Putamen (tissue), 1 donor: ENCODE measurements at regions not wholly inside any gene's neighbourhood (a gene's known extent, or its start where the extent isn't known, plus 50 kb on each side); places are given as distances from the start of the nearest gene placed in this dataset.
A peak's percentile ranks its signal among the peaks of the same experiment; 100 is the strongest.
"Not testable (repeated sequence)": the region's sequence is repeated elsewhere in the genome, so short reads cannot be mapped to it uniquely, and the experiment has no call there.

Experiments
- DNase-seq: peaks from one replicate; pipeline ENCODE4 v3.0.0-alpha.2; 2016; ENCODE audit warnings: low spot score

DNA sequence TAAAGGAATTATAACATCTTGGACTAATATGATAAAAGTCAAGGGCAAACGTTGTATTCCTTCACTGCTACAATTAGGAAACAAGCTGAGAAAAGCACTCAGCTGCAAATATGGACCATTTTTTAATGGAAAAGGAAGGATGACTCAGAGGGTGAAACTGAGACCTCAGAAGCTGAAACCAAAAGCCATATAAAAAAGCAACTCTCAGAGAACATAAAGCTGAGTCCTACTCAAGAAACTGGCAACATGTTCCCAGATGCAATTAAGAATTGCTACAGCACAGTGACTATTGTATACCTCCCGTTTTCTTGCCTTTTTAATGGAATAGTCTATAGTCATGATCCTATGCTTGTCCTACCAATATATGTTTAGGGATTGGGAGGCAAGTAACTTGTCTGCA is 1106.4 kb upstream of the INTU start:
- DNase-seq = no peak

DNA sequence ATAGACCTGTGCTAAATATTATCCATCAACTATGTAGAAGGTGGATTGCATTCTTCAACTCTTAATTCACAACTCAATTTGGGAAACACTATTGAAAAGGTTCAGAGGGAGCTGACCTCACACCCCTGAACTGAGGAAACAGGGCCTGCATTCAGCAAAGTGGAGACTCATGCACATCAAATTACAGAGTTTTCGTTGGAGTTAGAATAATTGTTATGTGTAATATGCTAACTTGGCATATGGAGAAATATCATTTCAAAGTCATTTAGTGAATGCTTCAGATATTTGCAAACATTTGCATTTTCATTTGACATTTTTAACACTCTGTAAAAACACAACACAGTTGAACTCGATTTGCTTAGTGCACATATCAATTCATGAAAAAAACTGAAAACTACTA is 1102.8 kb upstream of the INTU start:
- no peak for DNase-seq

DNA sequence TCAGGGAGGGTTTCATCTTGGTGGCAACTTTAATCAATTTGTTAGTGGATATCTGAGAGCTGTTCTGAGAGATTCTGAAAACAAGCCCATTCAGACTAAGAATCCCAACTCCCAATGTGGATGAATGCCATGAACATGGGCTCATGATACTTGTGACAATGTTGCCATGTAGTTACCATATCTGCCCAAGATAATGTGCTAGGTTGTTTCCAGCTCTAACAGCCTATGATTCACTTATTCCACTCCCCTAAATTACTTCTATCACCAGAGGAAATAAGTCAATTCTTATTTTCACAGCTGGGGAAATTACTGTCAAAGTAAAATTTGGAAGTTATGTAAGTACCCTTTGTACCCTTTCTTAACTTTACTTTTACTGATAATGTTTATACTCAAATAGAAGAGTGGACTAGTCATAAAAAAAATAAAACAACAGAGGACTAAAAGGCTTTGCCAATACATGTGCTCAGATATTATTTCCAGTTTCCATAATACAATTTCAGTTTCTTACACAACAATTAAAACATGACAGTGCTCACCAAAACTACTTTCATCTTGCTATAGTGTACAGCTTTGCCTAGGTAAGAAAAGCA is 1101.7 kb upstream of the INTU start:
- no peak for DNase-seq

DNA sequence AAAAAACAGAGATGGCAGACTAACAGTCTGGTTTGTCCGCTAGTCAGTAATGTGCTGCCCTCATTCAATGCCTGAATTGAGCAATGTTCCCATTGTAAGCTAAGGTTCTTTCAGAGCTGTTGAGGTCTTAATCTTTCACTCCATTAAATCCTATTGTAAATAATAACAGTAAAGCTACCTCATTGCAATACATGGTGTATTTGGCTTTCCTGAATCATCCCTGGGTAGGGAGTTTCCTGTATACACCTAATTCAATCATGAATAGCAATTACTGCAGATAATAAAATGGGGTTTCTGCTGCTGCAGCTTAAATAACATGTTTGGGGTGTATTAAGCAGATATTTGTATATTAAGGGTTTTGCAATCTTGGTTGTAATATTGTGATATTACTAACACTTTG is 1100.2 kb upstream of the INTU start:
- no peak for DNase-seq

DNA sequence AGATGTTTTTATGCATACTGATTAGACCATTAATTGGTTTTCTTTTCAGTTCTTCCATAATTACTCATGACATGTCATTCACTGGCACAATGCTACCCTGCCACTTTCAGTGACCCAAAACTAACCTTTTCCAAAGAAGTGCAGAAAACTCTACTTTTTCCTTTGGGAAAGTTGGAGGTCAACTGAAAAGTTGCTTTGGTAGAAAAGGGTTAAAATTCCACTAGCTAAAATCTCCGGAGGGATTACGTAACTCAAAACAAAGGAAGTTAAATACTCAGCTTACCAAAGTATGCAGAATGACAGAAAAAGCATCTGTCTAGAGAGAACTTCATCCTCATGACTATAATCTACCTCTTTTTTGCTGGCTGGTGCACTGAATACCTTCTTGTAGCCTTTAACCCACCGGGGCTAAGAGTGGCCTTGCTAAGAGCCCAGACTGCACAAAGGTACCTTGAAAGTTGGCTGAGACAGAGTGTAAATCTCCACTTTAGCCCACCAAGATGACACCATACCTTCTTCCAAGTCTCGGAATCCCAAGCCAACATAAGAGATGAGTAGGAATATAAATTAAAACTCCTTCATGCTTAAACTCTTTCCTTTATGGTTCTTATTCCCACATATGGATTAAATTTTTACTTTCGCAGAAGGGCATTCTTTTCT is 1099.5 kb upstream of the INTU start:
- DNase-seq = no peak

DNA sequence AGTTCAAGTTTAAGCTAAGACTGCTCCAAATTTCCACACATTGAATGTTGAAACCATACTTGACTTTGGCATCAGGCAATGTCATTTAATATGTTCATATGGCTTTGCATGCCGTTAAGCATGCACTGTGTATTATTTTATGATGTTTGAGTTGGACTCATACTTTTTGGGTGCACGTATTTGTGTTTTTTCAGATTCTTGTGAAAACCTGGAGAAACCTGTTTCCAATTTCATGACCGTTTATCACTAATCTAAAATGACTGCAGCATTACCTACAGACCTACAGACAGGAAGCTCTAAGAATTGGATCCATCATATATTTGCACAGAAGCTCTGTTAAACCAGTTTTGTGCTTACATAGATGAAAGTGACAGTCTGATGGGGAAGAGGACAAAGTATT is 1093.0 kb upstream of the INTU start:
- DNase-seq = no peak

DNA sequence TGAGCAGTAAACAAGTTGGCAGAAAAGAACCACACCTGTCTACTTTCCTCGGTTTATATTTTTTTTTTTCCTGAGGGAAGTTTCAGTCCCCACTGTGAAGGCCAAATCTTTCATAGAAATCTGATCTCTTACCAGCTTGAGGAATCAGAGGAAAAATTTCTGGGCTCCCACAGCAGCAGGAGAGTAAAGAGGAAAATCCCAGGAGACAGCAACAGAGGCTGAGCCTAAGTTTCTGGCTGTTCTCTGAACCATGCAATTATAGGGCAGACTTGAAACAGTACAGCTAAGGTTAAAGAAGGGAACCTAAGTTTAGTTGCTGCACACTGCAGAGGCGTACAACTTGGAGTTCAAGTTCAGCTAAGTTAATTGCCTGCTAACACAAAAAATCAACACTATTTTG is 1090.9 kb upstream of the INTU start:
- DNase-seq = no peak

DNA sequence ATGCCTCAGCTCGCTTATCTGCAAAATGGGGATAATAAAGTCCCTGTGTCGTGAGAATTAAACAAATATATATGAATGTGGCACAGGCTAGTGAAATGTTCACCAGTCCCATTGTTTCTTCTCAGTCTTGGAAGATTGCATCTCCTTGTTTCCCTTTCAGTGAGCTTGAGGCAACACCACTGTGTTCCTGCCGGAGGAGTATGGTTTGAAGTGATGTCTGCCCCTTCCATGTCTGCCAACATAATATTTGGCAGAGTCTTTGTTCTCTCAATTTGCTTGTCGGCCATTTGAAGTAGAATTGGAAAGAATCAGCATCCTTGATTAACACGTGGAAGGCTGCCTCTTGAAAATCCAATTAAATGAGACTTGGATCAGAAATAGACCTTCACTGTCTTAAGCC is 1088.5 kb upstream of the INTU start:
- no peak for DNase-seq

DNA sequence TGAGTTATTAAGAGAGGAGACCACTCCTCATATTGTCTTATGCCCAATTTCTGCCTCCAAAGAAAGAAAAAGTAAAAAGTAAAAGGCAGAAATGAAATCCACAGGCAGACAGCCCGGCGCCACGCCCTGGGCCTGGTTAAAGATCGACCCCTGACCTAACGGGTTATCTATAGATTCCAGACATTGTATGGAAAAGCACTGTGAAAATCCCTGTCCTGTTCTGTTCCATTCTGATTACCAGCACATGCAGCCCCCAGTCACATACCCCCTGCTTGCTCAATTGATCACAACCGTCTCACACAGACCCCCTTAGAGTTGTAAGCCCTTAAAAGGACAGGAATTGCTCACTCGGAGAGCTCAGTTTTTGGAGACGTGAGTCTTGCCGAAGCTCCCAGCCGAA is 1086.6 kb upstream of the INTU start:
- not testable (repeated sequence) for DNase-seq

DNA sequence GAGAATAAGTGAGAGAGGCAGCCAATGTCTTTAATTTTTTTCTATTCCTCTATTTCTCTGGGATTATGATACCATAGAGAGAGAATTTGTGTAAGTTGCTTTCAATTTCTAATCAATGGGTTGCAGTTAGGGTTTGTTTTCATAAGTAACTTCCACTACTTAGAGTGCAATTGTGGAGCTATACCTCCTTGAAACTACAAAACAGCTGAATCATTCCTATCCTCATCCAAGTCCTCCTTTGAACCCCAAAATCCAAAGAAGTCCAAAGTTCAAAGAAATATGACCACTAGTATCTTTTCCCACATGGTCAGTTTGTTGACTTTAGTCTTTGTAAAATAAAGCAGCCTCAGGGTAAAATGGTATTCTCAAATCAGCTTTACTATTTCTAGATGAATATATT is 1085.4 kb upstream of the INTU start:
- DNase-seq = no peak

DNA sequence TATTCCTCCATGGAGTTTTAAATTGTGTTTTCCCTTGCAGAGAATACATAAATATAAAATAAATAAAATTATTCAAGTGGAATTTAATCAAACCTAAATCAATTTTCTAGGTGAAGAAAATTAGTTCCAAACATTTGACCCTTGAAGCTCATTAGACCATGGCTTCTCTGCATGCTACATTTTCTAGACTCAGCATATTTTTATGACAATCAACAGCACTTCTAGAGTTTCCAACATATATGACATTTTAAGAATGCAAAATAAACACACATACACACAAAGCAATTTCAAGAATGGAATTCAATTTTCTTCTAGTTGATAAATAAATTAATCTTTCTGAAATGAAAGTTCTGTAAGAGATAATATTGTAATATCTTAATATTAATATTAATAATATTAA is 1083.9 kb upstream of the INTU start:
- no peak for DNase-seq

DNA sequence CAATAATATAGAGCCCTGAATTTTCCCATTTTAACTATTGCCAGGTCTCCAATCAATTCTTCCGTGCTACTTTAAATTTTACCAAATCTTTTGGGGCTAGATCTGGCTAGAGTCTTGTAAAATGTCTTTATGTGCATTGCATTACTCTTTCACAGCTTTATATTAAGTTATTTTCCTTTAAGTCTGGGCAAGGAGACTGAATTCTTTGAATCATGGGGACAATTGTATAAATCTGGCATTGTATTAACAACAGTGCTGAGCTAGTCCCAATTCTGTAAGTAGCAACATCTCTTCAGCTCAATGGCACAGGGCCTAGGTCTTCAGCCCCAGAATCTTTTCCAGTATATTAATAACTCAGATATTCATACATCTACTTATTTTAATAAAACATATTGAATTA is 1080.4 kb upstream of the INTU start:
- no peak for DNase-seq

DNA sequence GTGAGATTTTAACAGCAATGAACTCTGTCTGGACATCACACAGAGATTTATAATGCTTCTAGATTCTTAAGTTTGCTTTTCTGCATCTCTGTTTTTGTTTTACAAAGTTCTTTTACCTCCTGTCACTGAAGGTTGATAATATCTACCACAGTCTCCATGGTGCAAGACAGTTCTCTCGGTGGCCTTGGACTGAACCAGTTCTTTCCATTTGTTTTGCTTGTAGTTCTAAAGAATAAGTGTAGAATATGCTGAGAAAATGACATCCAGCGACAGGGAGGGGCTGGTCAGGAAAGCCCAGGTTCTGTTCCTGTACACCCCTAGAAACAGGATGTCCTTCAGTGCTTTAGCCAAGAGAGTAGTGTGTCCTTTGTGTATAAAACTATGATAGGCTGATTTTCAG is 1079.5 kb upstream of the INTU start:
- no peak for DNase-seq

DNA sequence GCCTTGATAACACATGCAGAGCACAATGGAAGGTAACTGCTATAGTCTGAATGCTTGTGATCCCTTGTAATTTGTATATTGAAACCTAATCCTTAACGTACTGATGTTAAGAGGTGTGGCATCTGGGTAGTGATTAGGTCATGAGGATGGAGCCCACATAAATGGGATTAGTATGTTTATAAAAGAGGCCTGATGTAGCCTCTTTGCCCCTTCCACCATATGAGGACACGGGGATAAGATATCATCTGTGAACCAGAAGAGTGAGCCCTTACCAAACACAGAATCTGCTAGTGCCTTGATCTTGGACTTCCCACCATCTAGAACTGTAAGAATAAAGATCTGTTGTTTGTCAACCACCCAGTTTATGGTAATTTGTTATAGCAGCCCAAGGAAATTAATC is 1074.2 kb upstream of the INTU start:
- DNase-seq = no peak

DNA sequence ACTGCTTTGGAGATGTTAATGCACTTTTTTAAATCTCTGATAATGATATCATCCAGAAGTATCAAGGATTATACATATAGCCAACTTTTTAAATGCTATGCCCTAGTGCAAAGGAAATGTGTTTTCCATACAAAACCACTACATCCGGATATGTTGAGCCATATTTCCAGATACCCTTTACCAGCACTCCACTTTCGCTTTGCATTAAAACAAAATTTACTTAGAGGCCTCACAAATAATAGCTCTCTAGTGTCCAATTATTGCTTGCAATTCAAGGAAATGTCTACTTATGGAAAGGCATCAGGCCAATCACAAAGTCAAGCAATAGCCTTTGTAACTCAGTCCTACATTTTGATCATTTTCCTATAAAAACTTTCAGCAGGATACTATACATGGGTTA is 1072.8 kb upstream of the INTU start:
- no peak for DNase-seq

DNA sequence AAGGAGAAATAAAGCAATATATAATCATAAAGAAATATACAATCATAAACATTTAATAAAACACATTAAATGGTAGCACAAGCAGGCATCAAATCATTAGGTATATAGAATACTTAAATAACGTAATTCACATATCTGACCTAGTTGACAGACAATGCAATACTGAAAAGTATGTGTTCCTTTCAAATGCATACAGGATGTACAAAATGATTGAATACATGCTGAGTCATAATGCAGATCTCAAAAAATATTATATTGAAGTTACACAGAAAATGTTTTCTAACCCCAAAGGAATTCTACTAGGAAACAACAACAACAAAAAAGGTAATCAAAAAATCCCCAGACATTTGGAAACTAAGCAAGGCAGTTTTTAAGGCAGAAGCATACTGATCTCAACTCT is 1072.0 kb upstream of the INTU start:
- no peak for DNase-seq

DNA sequence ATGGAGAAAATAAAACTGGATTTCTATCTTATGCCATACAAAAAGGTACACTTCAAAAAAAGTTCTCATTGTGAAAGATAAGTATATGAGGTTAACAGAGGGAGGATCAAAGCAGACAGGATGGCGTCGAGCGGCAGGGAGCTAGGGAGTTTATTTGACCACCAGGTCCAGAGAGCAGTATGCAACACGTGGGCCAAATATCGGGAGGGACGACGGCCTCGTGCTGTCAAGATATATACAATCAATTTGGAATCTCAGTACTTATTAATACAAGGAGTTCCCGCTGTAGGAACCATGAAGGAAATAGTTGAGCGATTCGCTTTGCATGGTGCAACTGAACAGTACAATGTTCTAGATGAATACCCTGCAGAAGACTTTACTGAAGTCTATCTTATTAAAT is 1069.4 kb upstream of the INTU start:
- DNase-seq = no peak

DNA sequence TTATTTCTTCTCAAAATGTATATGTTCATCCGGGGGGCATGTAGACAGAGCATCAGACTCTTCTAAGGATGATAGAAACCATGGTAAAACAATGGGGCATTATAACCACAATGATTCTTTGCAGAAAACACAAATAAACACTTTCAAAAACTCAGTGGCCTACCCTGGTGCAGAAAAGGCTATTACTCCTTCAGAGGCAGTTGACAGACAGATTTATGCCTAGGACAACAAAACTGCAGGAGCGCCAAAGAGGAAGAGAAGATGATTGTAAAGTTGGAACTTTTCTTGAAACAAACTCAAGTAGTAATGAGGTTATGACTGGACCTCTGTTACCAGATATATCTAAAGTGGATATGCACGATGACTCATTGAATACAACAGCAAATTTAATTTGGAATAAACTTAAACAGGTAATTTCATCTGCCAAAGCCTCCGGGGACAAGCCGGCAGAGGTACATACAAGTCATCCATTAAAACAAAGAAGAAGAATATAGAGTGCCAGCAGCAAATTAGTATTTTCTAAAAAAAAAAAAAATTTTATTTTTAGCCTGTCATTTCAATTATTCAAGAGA is 1068.4 kb upstream of the INTU start:
- DNase-seq = no peak

DNA sequence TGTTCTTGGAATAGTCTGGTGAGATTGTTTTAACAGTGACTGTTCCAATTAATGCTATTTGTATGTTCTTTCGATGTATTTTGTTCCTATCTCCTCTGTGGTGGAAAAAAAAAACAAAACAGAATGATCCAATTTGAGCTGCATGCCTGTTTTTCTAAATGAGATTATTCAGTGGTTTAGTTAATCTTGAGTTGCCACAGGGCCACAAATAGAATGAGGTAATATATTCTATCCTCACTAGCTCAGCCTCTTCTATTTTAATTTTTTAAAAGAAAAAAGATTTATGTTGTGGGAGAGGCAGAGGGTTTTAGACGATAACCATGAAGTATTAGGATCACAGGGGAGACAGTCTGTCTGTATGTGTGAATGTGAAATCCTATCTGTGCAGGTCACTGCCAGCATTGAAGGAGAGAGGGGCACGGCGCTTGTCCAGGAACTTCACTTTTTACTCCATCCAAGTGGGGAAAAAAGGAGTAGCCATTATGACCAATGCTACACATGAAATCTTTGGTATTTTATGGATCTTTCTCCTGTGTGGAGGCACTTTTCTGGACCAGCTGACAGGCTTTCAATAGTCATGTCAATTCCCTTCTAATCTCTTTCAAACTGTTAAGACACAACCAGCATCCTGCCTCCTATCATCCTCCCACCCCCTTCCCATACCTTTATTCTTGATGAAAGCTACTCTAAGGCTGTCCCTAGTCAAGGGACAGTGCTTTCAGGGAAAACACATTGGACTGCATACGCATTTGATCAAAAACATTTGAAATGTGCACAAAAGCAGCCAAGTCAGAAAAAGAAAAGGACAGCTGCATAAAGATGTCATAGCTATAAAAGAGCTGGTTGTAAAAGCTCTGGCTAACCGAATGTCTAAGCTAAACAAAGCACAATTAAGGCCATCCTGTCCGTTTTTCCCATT is 1063.8 kb upstream of the INTU start:
- peak; percentile 22 for DNase-seq

DNA sequence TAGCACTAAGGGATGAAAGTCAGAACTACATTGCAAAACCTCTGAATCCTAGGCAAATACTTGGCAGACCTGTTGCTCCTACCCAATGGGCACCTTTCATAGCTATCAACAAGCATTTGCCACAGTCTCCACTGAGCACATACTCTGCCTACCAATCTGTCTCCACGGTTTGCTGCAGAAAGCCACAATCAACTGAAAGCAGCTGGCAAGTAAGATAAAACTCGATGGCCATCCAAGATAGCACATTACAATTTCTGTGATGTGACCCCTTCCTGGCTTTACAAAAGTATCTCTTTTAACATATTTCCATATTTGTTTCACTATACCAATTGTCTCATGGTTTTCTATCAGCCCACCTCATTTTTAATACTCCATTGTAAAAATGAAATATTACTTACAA is 1060.5 kb upstream of the INTU start:
- DNase-seq = no peak

DNA sequence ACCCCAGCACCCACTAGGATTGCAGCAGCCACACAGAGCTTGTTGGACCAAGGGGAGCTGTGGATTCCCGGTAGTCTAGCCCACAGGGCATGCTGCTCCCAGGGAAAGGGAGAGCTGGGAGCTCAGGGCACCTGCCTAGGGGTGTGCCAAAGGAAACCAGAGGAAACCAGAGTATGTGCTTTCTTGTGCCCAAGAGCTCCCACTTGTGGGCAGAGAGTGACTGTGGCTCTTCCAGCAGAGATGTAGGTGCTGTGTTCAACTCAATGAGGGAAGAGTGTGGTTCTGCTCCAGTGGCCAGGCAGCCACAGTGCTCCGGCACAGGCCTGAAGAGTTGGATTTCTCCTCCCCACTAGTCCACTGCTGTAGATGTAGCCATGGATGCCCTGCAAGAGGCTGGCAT is 1050.0 kb upstream of the INTU start:
- DNase-seq = no peak

DNA sequence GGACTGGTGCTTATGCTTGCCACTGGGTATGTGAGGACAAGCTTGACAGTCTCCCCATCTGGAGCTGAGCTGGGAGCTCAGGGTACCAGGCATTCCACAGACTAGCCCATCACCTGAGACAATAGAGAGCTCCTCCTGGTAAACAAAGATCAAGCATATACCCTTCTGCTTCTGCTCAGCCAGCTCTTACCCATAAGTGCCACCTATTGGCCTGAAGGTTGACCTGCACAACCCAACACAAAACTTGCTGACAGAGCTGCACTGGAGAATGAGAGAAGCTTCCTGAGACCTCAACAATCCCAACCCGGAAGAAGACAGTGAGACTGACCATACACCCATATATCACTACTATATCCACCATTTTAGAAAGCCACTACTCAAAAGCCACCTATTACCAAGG is 1049.2 kb upstream of the INTU start:
- no peak for DNase-seq

DNA sequence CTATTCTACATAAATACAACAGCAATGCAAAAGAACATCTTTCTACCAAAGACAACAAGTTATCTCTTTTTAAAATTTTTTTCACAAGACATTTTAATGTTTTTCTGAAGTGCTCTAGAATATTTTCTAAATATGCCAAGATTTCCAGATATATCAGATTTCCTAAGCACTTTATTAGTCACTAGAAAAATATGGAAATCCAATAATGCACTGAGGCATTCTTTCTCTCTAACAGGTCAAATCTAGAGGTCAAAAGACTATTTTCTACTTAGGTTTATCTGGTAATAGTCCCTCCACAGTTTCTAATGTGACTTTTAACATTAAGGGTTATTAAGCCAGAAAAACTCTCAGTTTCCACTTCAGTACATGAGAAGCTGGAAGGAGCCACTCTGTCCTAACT is 1041.2 kb upstream of the INTU start:
- DNase-seq = no peak
